ENCODE measurements at regions not wholly inside any gene's neighbourhood (a gene's known extent, or its start where the extent isn't known, plus 50 kb on each side); places are given as distances from the start of the nearest gene placed in this dataset.

DNA sequence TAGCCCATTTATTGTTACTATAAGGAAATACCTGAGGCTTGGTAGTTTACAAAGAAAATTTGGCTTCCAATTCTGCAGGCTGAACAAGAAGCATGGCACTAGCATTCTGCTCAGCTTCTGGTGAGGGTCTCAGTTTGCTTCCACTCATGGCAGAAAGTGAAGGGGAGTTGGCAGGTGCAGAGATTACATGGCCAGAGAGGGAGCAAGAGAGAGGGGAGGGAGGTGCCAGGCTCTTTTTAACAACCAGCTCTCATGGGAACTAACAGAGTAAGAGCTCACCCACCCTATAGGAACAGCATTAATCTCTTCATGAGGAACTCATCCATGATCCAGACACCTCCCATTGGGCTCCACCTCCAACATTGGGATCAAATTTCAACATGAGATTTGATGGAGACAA, 437.9 kb downstream of the CHL1 start:
- no TSS peak for BruUV-seq (replicated peaks)
- H3K4me1 ChIP-seq (ENCODE audit: insufficient read depth, low read length): no peaks in the 10 kb centered on the region
- no peak for DNase-seq (ENCODE audit: low spot score)
- H3K9ac ChIP-seq (ENCODE audit: insufficient read depth, low read depth, low read length): no peak overlapping the region
- no peak for ATAC-seq
- H3K4me2 ChIP-seq (ENCODE audit: low read depth, low read length): no peak overlapping the region
- ChIA-PET POLR2A (no interaction called here), CTCF (ENCODE audit: low intra/inter-chr PET ratio, low total read pairs) (no interaction called here)
- no peak for TF ChIP-seq NR1H2 (CRISPR knock-in tag; IDR thresholded peaks at IDR 0.05; ENCODE audit: borderline replicate concordance, low read depth)
- TF ChIP-seq CREB1 (IDR thresholded peaks at IDR 0.05): no peak
- no peak for TF ChIP-seq CREB1 (CRISPR knock-in tag; IDR thresholded peaks at IDR 0.05)
- TF ChIP-seq ZNF724P (CRISPR knock-in tag; IDR thresholded peaks at IDR 0.05; ENCODE audit: borderline replicate concordance): no peak
- TF ChIP-seq, protein P1, sequence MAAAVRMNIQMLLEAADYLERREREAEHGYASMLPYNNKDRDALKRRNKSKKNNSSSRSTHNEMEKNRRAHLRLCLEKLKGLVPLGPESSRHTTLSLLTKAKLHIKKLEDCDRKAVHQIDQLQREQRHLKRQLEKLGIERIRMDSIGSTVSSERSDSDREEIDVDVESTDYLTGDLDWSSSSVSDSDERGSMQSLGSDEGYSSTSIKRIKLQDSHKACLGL (CRISPR knock-in tag; IDR thresholded peaks at IDR 0.05): no peak
- TF ChIP-seq CBX1 (IDR thresholded peaks at IDR 0.05; ENCODE audit: low read depth): no peak
- TF ChIP-seq FOXK2 (IDR thresholded peaks at IDR 0.05): no peak
- TF ChIP-seq, protein P2, sequence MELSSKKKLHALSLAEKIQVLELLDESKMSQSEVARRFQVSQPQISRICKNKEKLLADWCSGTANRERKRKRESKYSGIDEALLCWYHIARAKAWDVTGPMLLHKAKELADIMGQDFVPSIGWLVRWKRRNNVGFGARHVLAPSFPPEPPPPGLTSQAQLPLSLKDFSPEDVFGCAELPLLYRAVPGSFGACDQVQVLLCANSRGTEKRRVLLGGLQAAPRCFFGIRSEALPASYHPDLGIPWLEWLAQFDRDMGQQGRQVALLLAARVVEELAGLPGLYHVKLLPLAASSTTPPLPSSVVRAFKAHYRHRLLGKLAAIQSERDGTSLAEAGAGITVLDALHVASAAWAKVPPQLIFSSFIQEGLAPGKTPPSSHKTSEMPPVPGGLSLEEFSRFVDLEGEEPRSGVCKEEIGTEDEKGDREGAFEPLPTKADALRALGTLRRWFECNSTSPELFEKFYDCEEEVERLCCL (CRISPR knock-in tag; IDR thresholded peaks at IDR 0.05; ENCODE audit: borderline replicate concordance): no peak
- TF ChIP-seq TOPORS (CRISPR knock-in tag; IDR thresholded peaks at IDR 0.05): no peak
- TF ChIP-seq, protein P3, sequence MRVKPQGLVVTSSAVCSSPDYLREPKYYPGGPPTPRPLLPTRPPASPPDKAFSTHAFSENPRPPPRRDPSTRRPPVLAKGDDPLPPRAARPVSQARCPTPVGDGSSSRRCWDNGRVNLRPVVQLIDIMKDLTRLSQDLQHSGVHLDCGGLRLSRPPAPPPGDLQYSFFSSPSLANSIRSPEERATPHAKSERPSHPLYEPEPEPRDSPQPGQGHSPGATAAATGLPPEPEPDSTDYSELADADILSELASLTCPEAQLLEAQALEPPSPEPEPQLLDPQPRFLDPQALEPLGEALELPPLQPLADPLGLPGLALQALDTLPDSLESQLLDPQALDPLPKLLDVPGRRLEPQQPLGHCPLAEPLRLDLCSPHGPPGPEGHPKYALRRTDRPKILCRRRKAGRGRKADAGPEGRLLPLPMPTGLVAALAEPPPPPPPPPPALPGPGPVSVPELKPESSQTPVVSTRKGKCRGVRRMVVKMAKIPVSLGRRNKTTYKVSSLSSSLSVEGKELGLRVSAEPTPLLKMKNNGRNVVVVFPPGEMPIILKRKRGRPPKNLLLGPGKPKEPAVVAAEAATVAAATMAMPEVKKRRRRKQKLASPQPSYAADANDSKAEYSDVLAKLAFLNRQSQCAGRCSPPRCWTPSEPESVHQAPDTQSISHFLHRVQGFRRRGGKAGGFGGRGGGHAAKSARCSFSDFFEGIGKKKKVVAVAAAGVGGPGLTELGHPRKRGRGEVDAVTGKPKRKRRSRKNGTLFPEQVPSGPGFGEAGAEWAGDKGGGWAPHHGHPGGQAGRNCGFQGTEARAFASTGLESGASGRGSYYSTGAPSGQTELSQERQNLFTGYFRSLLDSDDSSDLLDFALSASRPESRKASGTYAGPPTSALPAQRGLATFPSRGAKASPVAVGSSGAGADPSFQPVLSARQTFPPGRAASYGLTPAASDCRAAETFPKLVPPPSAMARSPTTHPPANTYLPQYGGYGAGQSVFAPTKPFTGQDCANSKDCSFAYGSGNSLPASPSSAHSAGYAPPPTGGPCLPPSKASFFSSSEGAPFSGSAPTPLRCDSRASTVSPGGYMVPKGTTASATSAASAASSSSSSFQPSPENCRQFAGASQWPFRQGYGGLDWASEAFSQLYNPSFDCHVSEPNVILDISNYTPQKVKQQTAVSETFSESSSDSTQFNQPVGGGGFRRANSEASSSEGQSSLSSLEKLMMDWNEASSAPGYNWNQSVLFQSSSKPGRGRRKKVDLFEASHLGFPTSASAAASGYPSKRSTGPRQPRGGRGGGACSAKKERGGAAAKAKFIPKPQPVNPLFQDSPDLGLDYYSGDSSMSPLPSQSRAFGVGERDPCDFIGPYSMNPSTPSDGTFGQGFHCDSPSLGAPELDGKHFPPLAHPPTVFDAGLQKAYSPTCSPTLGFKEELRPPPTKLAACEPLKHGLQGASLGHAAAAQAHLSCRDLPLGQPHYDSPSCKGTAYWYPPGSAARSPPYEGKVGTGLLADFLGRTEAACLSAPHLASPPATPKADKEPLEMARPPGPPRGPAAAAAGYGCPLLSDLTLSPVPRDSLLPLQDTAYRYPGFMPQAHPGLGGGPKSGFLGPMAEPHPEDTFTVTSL (CRISPR knock-in tag; IDR thresholded peaks at IDR 0.05; ENCODE audit: borderline replicate concordance): no peak
- H2AFZ ChIP-seq (ENCODE audit: low read length): no peak overlapping the region
- FAIRE-seq: no peak
- intact Hi-C loops (cut with micrococcal nuclease; ENCODE audit: unreplicated experiment): no loop called here
- H3K4me3 ChIP-seq (replicated peaks in 1 of 3; ENCODE audit: insufficient read depth in 1 of 3, low read depth in 2 of 3, low read length in 3 of 3): no peak overlapping the region
- H3K27ac ChIP-seq (ENCODE audit: extremely low read length, insufficient read depth, low read length): no peak overlapping the region
- in situ Hi-C loops (cut with HindIII; ENCODE audit: extremely low pct_ligation_motif_present, low pct_unique_long_range_greater_than_20kb): no loop called here
- no peaks in the 10 kb centered on the region for H4K20me1 ChIP-seq (ENCODE audit: insufficient read depth, low read length)
- H3K79me2 ChIP-seq (ENCODE audit: insufficient read depth, low read length): no peaks in the 10 kb centered on the region
- no peaks in the 10 kb centered on the region for H3K36me3 ChIP-seq (replicated peaks in 1 of 2; ENCODE audit: control insufficient read depth in 1 of 2, insufficient read depth in 2 of 2, low read length in 2 of 2)
- H3K9me3 ChIP-seq (ENCODE audit: low read length): peaks cover 66% of the 10 kb centered on the region
- no peaks in the 10 kb centered on the region for H3K27me3 ChIP-seq (ENCODE audit: control insufficient read depth in 1 of 2, insufficient read depth in 2 of 2, low read length in 2 of 2)

All from HepG2 (cell line).